IMR-90 (cell line): ENCODE measurements at regions not wholly inside any gene's neighbourhood (a gene's known extent, or its start where the extent isn't known, plus 50 kb on each side); places are given as distances from the start of the nearest gene placed in this dataset.

Experiments
- ATAC-seq: fragments of 200-7000 bp; cut with Tn5 transposase; 2 replicates; pipeline ENCODE4 v1.9.1; 2020; ENCODE audit warnings: low read depth, mild to moderate bottlenecking, moderate library complexity
- BruUV-seq: library from RNA; stranded (reverse); fragments of 400-500 nt; replicated peaks from 2 replicates; lab custom pipeline; 2021; lab: Mats Ljungman, UMichigan
- CTCF ChIA-PET: fragments of 300-600 bp; formaldehyde crosslinking; extraction: SDS; loops from one replicate; lab custom pipeline; 2021; ENCODE audit warnings: antibody characterized with exemption; lab: Yijun Ruan, JAX
- POLR2A ChIA-PET: fragments of 300-600 bp; sonication (Branson Sonifier 250); formaldehyde crosslinking; loops from one replicate; lab custom pipeline; 2022; ENCODE audit warnings: antibody characterized with exemption; ENCODE audit not compliant: unreplicated experiment; lab: Charles Lee
- DNase-seq: peaks from one replicate; pipeline ENCODE4 v3.0.0; 2013
- H2AFZ ChIP-seq: replicated peaks from 2 replicates; pipeline ENCODE3; 2013; ENCODE audit warnings: low read length, mild to moderate bottlenecking; ENCODE audit not compliant: poor library complexity
- H2AK5ac ChIP-seq: 2 replicates; pipeline ENCODE4 v1.6.1; 2013; ENCODE audit warnings: low read depth, low read length, inconsistent platforms
- H2AK9ac ChIP-seq: replicated peaks from 2 replicates; pipeline ENCODE3; 2013; ENCODE audit warnings: mild to moderate bottlenecking, low read depth, low read length, moderate library complexity; ENCODE audit not compliant: poor library complexity
- H2BK120ac ChIP-seq: 2 replicates; pipeline ENCODE4 v1.6.1; 2013; ENCODE audit warnings: low read depth, low read length, inconsistent platforms
- H2BK15ac ChIP-seq: 3 replicates; pipeline ENCODE4 v1.6.1; 2013; ENCODE audit warnings: low read depth, low read length, inconsistent platforms
- H2BK20ac ChIP-seq: 2 replicates; pipeline ENCODE4 v1.6.1; 2013; ENCODE audit warnings: low read depth, mild to moderate bottlenecking, inconsistent platforms, low read length, moderate library complexity
- H2BK5ac ChIP-seq: 2 replicates; pipeline ENCODE4 v1.6.1; 2013; ENCODE audit warnings: mild to moderate bottlenecking, low read depth, low read length, inconsistent platforms; ENCODE audit not compliant: poor library complexity, severe bottlenecking
- H3K14ac ChIP-seq: replicated peaks from 2 replicates; pipeline ENCODE4 v1.6.1; 2013; ENCODE audit warnings: low read depth, low read length, inconsistent platforms
- H3K18ac ChIP-seq: 2 replicates; pipeline ENCODE4 v1.6.1; 2013; ENCODE audit warnings: low read depth, low read length, control low read depth
- H3K23ac ChIP-seq: 2 replicates; pipeline ENCODE4 v1.6.1; 2013; ENCODE audit warnings: low read depth, low read length, inconsistent platforms
- H3K27ac ChIP-seq: 2 replicates; pipeline ENCODE4 v1.5.1; 2013; ENCODE audit warnings: mild to moderate bottlenecking, control low read depth, low read length; ENCODE audit not compliant: insufficient read depth
- H3K27me3 ChIP-seq: 2 replicates; pipeline ENCODE4 v1.6.1; 2013; ENCODE audit warnings: low read length; ENCODE audit not compliant: control insufficient read depth, insufficient read depth
- H3K36me3 ChIP-seq: 2 replicates; pipeline ENCODE4 v1.6.1; 2013; ENCODE audit warnings: low read length, mixed read lengths; ENCODE audit not compliant: control insufficient read depth, insufficient read depth
- H3K4ac ChIP-seq: 2 replicates; pipeline ENCODE4 v1.6.1; 2013; ENCODE audit warnings: low read depth, low read length, inconsistent platforms
- H3K4me1 ChIP-seq: 2 replicates; pipeline ENCODE4 v1.6.1; 2013; ENCODE audit warnings: low read length, mixed read lengths; ENCODE audit not compliant: control insufficient read depth, insufficient read depth
- H3K4me2 ChIP-seq: 2 replicates; pipeline ENCODE4 v1.6.1; 2013; ENCODE audit warnings: low read depth, mild to moderate bottlenecking, control low read depth, low read length, moderate library complexity
- H3K4me3 ChIP-seq: 2 replicates; pipeline ENCODE4 v1.5.1; 2013; ENCODE audit warnings: low read depth, mild to moderate bottlenecking, control low read depth, low read length, moderate library complexity; ENCODE audit not compliant: insufficient read depth
- H3K56ac ChIP-seq: 2 replicates; pipeline ENCODE4 v1.6.1; 2013; ENCODE audit warnings: low read length, inconsistent platforms; ENCODE audit not compliant: insufficient read depth; ENCODE audit errors: extremely low read depth
- H3K79me1 ChIP-seq, 2 experiments: 2 replicates each; pipeline ENCODE4 v1.6.1; 2013; ENCODE audit warnings: low read length in 2 of 2, inconsistent platforms in 1 of 2, low read depth in 1 of 2
- H3K9ac ChIP-seq: 2 replicates; pipeline ENCODE4 v1.6.1; 2013; ENCODE audit warnings: low read depth, low read length, control low read depth
- H3K9me1 ChIP-seq: 2 replicates; pipeline ENCODE4 v1.6.1; 2013; ENCODE audit warnings: low read length, inconsistent platforms; ENCODE audit not compliant: insufficient read depth
- H3K9me3 ChIP-seq: 2 replicates; pipeline ENCODE4 v1.6.1; 2013; ENCODE audit warnings: low read length; ENCODE audit not compliant: control insufficient read depth, insufficient read depth
- H4K20me1 ChIP-seq: 2 replicates; pipeline ENCODE4 v1.6.1; 2013; ENCODE audit warnings: low read length, inconsistent platforms; ENCODE audit not compliant: insufficient read depth
- H4K5ac ChIP-seq: 2 replicates; pipeline ENCODE4 v1.6.1; 2013; ENCODE audit warnings: mild to moderate bottlenecking, low read depth, low read length, control low read depth
- H4K8ac ChIP-seq, 2 experiments: 2 replicates each; pipeline ENCODE4 v1.6.1; 2013; ENCODE audit warnings: low read depth in 2 of 2, low read length in 2 of 2, control low read depth in 1 of 2, inconsistent platforms in 1 of 2
- H4K91ac ChIP-seq: 2 replicates; pipeline ENCODE4 v1.6.1; 2013; ENCODE audit warnings: low read depth, low read length, inconsistent platforms; ENCODE audit not compliant: insufficient read depth
- BHLHE40 ChIP-seq: fragments of 150-350 bp; IDR thresholded peaks from 2 replicates; pipeline ENCODE4 v1.6.1; 2016; ENCODE audit warnings: mild to moderate bottlenecking, low read depth, low read length
- CEBPB ChIP-seq: IDR thresholded peaks from 2 replicates; pipeline ENCODE4 v1.6.1; 2012; ENCODE audit warnings: low read depth, low read length, improper control_type of control experiment
- CHD1 ChIP-seq: IDR thresholded peaks from 2 replicates; pipeline ENCODE4 v1.6.1; 2012; ENCODE audit warnings: low read depth, low read length, improper control_type of control experiment
- CTCF ChIP-seq: conservative IDR thresholded peaks from 2 replicates; pipeline ENCODE4 v1.5.1; 2012; ENCODE audit warnings: mild to moderate bottlenecking, low read depth, low read length, improper control_type of control experiment
- ELK1 ChIP-seq: fragments of 150-350 bp; IDR thresholded peaks from 2 replicates; pipeline ENCODE4 v1.6.1; 2016; ENCODE audit warnings: low read depth, mild to moderate bottlenecking, low read length, moderate library complexity, borderline replicate concordance
- FOS ChIP-seq: fragments of 150-350 bp; IDR thresholded peaks from 2 replicates; pipeline ENCODE4 v1.6.1; 2016; ENCODE audit warnings: low read depth, low read length
- MAFK ChIP-seq: IDR thresholded peaks from 2 replicates; pipeline ENCODE4 v1.6.1; 2012; ENCODE audit warnings: low read depth, low read length, improper control_type of control experiment
- MAZ ChIP-seq: IDR thresholded peaks from 2 replicates; pipeline ENCODE4 v1.6.1; 2012; ENCODE audit warnings: low read depth, mild to moderate bottlenecking, low read length, improper control_type of control experiment, moderate library complexity, borderline replicate concordance
- MXI1 ChIP-seq: IDR thresholded peaks from 2 replicates; pipeline ENCODE4 v1.6.1; 2012; ENCODE audit warnings: low read depth, mild to moderate bottlenecking, low read length, moderate library complexity, borderline replicate concordance
- NFE2L2 ChIP-seq: fragments of 150-350 bp; IDR thresholded peaks from 2 replicates; pipeline ENCODE4 v1.6.1; 2016; ENCODE audit warnings: low read depth, mild to moderate bottlenecking, low read length
- POLR2A ChIP-seq: IDR thresholded peaks from 2 replicates; pipeline ENCODE4 v1.6.1; 2012; ENCODE audit warnings: mild to moderate bottlenecking, low read depth, low read length
- RAD21 ChIP-seq: IDR thresholded peaks from 2 replicates; pipeline ENCODE4 v1.6.1; 2012; ENCODE audit warnings: low read length, improper control_type of control experiment
- RCOR1 ChIP-seq: IDR thresholded peaks from 2 replicates; pipeline ENCODE4 v1.6.1; 2012; ENCODE audit warnings: mild to moderate bottlenecking, low read length, improper control_type of control experiment; ENCODE audit not compliant: insufficient replicate concordance
- RFX5 ChIP-seq: IDR thresholded peaks from 2 replicates; pipeline ENCODE4 v1.8.0; 2012; ENCODE audit warnings: low read depth, mild to moderate bottlenecking, low read length, moderate library complexity
- SMC3 ChIP-seq: fragments of 150-350 bp; IDR thresholded peaks from 2 replicates; pipeline ENCODE4 v1.6.1; 2016; ENCODE audit warnings: low read depth, mild to moderate bottlenecking, antibody characterized with exemption, low read length, moderate library complexity
- USF2 ChIP-seq: fragments of 150-350 bp; IDR thresholded peaks from 2 replicates; pipeline ENCODE4 v1.6.1; 2017; ENCODE audit warnings: mild to moderate bottlenecking, antibody characterized with exemption, low read length, low read depth
- WGBS, 2 experiments: methylation state at CpG; one replicate each; pipeline versions ENCODE4 v1.1.5 to v1.1.7; 2013; ENCODE audit warnings: missing lambda C conversion rate in 2 of 2; ENCODE audit not compliant: insufficient read length in 1 of 2; ENCODE audit errors: extremely low coverage in 2 of 2; 5-methylcytosine and 5-hydroxymethylcytosine counted together
- dilution Hi-C: fragments of 300-500 bp; cut with HindIII; formaldehyde crosslinking; loops from one replicate; pipeline ENCODE4 v1.14.3; 2018; ENCODE audit warnings: low sequenced_read_pairs; ENCODE audit not compliant: unreplicated experiment
- in situ Hi-C: fragments of 300-500 bp; cut with MboI; formaldehyde crosslinking; loops from 3 replicates; pipeline ENCODE4 v1.14.3; 2019; ENCODE audit warnings: low sequenced_read_pairs, inconsistent platforms, mixed read lengths
- intact Hi-C: fragments of 100-400 bp; cut with micrococcal nuclease; formaldehyde crosslinking; loops from 2 replicates; pipeline ENCODE4 v1.10.0; 2022

- Histone ChIP-seq H3K4me1 (no peaks in the 10 kb centered on the region), H3K23ac (no peak overlapping the region), H4K5ac (no peak overlapping the region), H3K18ac (no peak overlapping the region), H3K14ac (no peak overlapping the region), H2BK15ac (no peak overlapping the region), H3K4ac (no peak overlapping the region), H3K27me3 (no peaks in the 10 kb centered on the region), H3K79me1 (no peaks in the 10 kb centered on the region), H3K56ac (no peak overlapping the region), H2BK20ac (no peak overlapping the region), H3K4me2 (no peak overlapping the region), H2AK9ac (no peak overlapping the region), H3K27ac (no peak overlapping the region), H3K4me3 (no peak overlapping the region), H4K91ac (no peak overlapping the region), H2AK5ac (no peak overlapping the region), H4K8ac (no peak overlapping the region), H2BK5ac (no peak overlapping the region), H2BK120ac (no peak overlapping the region), H3K9me1 (no peaks in the 10 kb centered on the region), H3K36me3 (no peaks in the 10 kb centered on the region), H3K9ac (no peak overlapping the region), H3K9me3 (no peaks in the 10 kb centered on the region), H2AFZ (no peak overlapping the region), H4K20me1 (no peaks in the 10 kb centered on the region)
- WGBS, 2 experiments = no CpG with 5 or more reads among the region's 2 CpGs
- dilution Hi-C loops (no loop called here), in situ Hi-C loops (no loop called here), intact Hi-C loops (no loop called here)
- ATAC-seq (no peak), DNase-seq (no peak)
- ChIA-PET CTCF (interaction anchor here (0.6 to 0.8 kb wide), 2 partner anchors 13 to 19 kb away, joined by 3 to 5 read pairs; no protein-coding TSS in a partner anchor), POLR2A (interaction anchor here (0.6 kb wide), 1 partner anchor 45 kb away, joined by 3 read pairs; no protein-coding TSS in a partner anchor)
- TF ChIP-seq MXI1 (no peak), NFE2L2 (no peak), CTCF (no peak), CHD1 (no peak), RFX5 (no peak), FOS (no peak), MAFK (no peak), SMC3 (no peak), CEBPB (no peak), USF2 (no peak), RAD21 (no peak), MAZ (no peak), ELK1 (no peak), BHLHE40 (no peak), RCOR1 (no peak), POLR2A (no peak)
- BruUV-seq = no TSS peak
Measured at GRCh38 chr1:56249234-56249633, 330.1 kb downstream of the PLPP3 start.
